ENCODE measurements at regions not wholly inside any gene's neighbourhood (a gene's known extent, or its start where the extent isn't known, plus 50 kb on each side); places are given as distances from the start of the nearest gene placed in this dataset.

DNA sequence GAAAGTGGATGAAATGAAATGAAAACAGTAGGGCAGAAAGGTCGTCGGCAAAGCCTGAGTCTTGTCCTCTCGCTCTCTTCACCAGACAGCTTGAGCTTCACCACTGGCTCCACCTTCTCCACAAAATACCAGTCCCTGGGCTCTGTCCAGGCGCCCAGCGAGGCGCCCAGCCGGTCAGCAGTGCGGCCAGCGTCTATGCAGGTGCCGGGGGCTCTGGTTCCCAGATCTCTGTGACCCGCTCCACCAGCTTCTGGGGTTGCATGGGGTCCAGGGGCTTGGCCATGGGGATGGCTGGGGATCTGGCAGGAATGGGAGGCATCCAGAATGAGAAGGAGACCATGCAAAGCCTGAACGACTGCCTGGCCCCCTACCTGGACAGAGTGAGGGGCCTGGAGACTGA, 600.5 kb upstream of the ZP4 start:
- FAIRE-seq (no peak), DNase-seq (ENCODE audit: low read depth in 1 of 2, low spot score in 1 of 2) (no peak), ATAC-seq (no peak)
- no peak for TF ChIP-seq CBX8 (IDR thresholded peaks at IDR 0.05)
- TF ChIP-seq FOSL2 (IDR thresholded peaks at IDR 0.05), result no peak
- TF ChIP-seq FOSL2 (CRISPR knock-in tag; IDR thresholded peaks at IDR 0.05), result no peak
- Histone ChIP-seq H3K4me1 (no peaks in the 10 kb centered on the region), H3K4me3 (no peak overlapping the region), H3K27ac (no peak overlapping the region), H3K4me2 (no peak overlapping the region), H3K9me3 (no peaks in the 10 kb centered on the region)
- ChIA-PET CTCF (no interaction called here), POLR2A (no interaction called here)
- WGBS (ENCODE audit: missing lambda C conversion rate), result 21% methylated on average over 9 of the region's 12 CpGs

DNA sequence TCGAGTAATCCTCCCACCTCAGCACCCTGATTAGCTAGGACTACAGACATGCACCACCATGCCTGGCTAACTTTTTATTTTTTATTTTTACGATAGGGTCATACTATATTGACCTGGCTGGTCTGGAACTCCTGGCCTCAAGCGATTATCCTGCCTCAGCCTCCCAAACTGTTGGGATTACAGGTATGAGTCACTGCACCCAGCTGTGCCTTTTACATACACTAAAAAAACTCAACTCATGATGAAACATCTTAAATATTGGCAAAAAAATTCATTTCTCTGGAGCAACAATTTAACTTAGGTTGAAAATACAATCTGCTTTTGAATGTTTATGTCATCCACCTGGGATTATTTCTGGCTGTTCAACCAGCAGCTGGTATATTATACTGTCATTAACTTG, 598.3 kb upstream of the ZP4 start:
- TF ChIP-seq POLR2A (IDR thresholded peaks at IDR 0.05; ENCODE audit: low read length) (no peak), NPAS2 (CRISPR knock-in tag; IDR thresholded peaks at IDR 0.05; ENCODE audit: borderline replicate concordance) (no peak), RNF2 (IDR thresholded peaks at IDR 0.05; ENCODE audit: borderline replicate concordance, low read depth) (no peak), JUNB (IDR thresholded peaks at IDR 0.05) (no peak), POLR2AphosphoS2 (conservative IDR thresholded peaks at IDR 0.05; ENCODE audit: low read length) (no peak), NFE2L2 (conservative IDR thresholded peaks at IDR 0.05; ENCODE audit: low read length) (no peak), CHD2 (IDR thresholded peaks at IDR 0.05; ENCODE audit: low read length, partially characterized antibody) (no peak)
- TF ChIP-seq, protein P1, sequence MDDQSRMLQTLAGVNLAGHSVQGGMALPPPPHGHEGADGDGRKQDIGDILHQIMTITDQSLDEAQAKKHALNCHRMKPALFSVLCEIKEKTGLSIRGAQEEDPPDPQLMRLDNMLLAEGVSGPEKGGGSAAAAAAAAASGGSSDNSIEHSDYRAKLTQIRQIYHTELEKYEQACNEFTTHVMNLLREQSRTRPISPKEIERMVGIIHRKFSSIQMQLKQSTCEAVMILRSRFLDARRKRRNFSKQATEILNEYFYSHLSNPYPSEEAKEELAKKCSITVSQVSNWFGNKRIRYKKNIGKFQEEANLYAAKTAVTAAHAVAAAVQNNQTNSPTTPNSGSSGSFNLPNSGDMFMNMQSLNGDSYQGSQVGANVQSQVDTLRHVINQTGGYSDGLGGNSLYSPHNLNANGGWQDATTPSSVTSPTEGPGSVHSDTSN (IDR thresholded peaks at IDR 0.05), result no peak
- TF ChIP-seq, protein P2, sequence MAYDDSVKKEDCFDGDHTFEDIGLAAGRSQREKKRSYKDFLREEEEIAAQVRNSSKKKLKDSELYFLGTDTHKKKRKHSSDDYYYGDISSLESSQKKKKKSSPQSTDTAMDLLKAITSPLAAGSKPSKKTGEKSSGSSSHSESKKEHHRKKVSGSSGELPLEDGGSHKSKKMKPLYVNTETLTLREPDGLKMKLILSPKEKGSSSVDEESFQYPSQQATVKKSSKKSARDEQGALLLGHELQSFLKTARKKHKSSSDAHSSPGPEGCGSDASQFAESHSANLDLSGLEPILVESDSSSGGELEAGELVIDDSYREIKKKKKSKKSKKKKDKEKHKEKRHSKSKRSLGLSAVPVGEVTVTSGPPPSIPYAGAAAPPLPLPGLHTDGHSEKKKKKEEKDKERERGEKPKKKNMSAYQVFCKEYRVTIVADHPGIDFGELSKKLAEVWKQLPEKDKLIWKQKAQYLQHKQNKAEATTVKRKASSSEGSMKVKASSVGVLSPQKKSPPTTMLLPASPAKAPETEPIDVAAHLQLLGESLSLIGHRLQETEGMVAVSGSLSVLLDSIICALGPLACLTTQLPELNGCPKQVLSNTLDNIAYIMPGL (CRISPR knock-in tag; IDR thresholded peaks at IDR 0.05; ENCODE audit: borderline replicate concordance), result no peak
- TF ChIP-seq, protein P3, sequence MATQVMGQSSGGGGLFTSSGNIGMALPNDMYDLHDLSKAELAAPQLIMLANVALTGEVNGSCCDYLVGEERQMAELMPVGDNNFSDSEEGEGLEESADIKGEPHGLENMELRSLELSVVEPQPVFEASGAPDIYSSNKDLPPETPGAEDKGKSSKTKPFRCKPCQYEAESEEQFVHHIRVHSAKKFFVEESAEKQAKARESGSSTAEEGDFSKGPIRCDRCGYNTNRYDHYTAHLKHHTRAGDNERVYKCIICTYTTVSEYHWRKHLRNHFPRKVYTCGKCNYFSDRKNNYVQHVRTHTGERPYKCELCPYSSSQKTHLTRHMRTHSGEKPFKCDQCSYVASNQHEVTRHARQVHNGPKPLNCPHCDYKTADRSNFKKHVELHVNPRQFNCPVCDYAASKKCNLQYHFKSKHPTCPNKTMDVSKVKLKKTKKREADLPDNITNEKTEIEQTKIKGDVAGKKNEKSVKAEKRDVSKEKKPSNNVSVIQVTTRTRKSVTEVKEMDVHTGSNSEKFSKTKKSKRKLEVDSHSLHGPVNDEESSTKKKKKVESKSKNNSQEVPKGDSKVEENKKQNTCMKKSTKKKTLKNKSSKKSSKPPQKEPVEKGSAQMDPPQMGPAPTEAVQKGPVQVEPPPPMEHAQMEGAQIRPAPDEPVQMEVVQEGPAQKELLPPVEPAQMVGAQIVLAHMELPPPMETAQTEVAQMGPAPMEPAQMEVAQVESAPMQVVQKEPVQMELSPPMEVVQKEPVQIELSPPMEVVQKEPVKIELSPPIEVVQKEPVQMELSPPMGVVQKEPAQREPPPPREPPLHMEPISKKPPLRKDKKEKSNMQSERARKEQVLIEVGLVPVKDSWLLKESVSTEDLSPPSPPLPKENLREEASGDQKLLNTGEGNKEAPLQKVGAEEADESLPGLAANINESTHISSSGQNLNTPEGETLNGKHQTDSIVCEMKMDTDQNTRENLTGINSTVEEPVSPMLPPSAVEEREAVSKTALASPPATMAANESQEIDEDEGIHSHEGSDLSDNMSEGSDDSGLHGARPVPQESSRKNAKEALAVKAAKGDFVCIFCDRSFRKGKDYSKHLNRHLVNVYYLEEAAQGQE (IDR thresholded peaks at IDR 0.05), result no peak
- no peak overlapping the region for H3K4me2 ChIP-seq
- DNase-seq (ENCODE audit: low read depth in 1 of 2, low spot score in 1 of 2), result no peak
- WGBS (ENCODE audit: missing lambda C conversion rate), result 6% methylated on average over 3 of the region's 3 CpGs
- ChIA-PET CTCF (no interaction called here), POLR2A (no interaction called here)
- no peak overlapping the region for H3K27ac ChIP-seq
- FAIRE-seq, result no peak
- H3K4me3 ChIP-seq, result no peak overlapping the region
- no peaks in the 10 kb centered on the region; the same call in 2 of the 3 replicates for H3K9me3 ChIP-seq
- H3K4me1 ChIP-seq, result no peaks in the 10 kb centered on the region
- no peak for ATAC-seq

DNA sequence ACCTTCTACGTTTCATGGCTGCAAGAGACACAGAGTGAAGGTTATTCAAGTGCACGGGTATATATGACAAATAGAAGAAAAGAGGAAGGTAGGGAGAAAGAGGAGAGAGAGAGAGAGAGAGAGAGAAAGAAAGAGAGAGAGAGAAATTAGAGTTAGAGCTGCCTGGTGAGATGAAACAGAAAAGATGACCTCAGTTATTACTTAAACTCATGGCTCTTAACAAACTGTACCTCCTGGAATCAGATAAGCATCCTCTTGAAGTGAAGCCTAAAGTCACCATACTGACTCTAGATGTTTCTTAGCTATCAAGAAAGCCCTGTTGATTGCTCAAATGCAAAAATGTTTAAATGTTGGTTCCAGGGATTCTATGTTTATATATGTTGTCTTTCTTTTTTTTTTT, 597.7 kb upstream of the ZP4 start:
- Histone ChIP-seq H3K4me3 (no peak overlapping the region), H3K4me1 (no peaks in the 10 kb centered on the region), H3K27ac (no peak overlapping the region), H3K9me3 (no peaks in the 10 kb centered on the region; the same call in 2 of the 3 replicates), H3K4me2 (no peak overlapping the region)
- ChIA-PET POLR2A (interaction anchor here (0.7 kb wide), 1 partner anchor 774 kb away, joined by 3 read pairs; no protein-coding TSS in a partner anchor), CTCF (no interaction called here)
- ATAC-seq (no peak), FAIRE-seq (no peak), DNase-seq (ENCODE audit: low read depth in 1 of 2, low spot score in 1 of 2) (no peak)
- WGBS (ENCODE audit: missing lambda C conversion rate), result 13% methylated on average over 2 of the region's 2 CpGs
- TF ChIP-seq FOXS1 (CRISPR knock-in tag; IDR thresholded peaks at IDR 0.05) (no peak), RNF2 (IDR thresholded peaks at IDR 0.05; ENCODE audit: borderline replicate concordance, low read depth) (no peak), HEYL (CRISPR knock-in tag; IDR thresholded peaks at IDR 0.05) (no peak), HDAC2 (IDR thresholded peaks at IDR 0.05) (no peak), HOXA7 (CRISPR knock-in tag; IDR thresholded peaks at IDR 0.05) (no peak), RFX5 (IDR thresholded peaks at IDR 0.05) (no peak), ZFP36 (IDR thresholded peaks at IDR 0.05; ENCODE audit: borderline replicate concordance, partially characterized antibody) (no peak), MAZ (IDR thresholded peaks at IDR 0.05; ENCODE audit: borderline replicate concordance, low read depth, low read length) (no peak), EP300 (IDR thresholded peaks at IDR 0.05) (no peak), CHD2 (IDR thresholded peaks at IDR 0.05; ENCODE audit: low read length, partially characterized antibody) (no peak), EHMT2 (IDR thresholded peaks at IDR 0.05; ENCODE audit: low read depth) (no peak), SMC3 (IDR thresholded peaks at IDR 0.05) (no peak), SREBF2 (IDR thresholded peaks at IDR 0.05) (no peak), FOSB (CRISPR knock-in tag; IDR thresholded peaks at IDR 0.05) (no peak), CBX2 (IDR thresholded peaks at IDR 0.05; ENCODE audit: borderline replicate concordance, low read depth) (no peak), ZC3H11A (IDR thresholded peaks at IDR 0.05) (no peak), TFCP2L1 (CRISPR knock-in tag; IDR thresholded peaks at IDR 0.05) (no peak), ESRRA (IDR thresholded peaks at IDR 0.05; ENCODE audit: borderline replicate concordance, low read length) (no peak)
- TF ChIP-seq, protein P4, sequence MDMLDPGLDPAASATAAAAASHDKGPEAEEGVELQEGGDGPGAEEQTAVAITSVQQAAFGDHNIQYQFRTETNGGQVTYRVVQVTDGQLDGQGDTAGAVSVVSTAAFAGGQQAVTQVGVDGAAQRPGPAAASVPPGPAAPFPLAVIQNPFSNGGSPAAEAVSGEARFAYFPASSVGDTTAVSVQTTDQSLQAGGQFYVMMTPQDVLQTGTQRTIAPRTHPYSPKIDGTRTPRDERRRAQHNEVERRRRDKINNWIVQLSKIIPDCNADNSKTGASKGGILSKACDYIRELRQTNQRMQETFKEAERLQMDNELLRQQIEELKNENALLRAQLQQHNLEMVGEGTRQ (IDR thresholded peaks at IDR 0.05), result no peak
- TF ChIP-seq, protein P5, sequence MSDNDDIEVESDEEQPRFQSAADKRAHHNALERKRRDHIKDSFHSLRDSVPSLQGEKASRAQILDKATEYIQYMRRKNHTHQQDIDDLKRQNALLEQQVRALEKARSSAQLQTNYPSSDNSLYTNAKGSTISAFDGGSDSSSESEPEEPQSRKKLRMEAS (IDR thresholded peaks at IDR 0.05), result no peak
